ENCODE measurements at regions not wholly inside any gene's neighbourhood (a gene's known extent, or its start where the extent isn't known, plus 50 kb on each side); places are given as distances from the start of the nearest gene placed in this dataset.
"Not testable (repeated sequence)": the region's sequence is repeated elsewhere in the genome, so short reads cannot be mapped to it uniquely, and the experiment has no call there.

DNA sequence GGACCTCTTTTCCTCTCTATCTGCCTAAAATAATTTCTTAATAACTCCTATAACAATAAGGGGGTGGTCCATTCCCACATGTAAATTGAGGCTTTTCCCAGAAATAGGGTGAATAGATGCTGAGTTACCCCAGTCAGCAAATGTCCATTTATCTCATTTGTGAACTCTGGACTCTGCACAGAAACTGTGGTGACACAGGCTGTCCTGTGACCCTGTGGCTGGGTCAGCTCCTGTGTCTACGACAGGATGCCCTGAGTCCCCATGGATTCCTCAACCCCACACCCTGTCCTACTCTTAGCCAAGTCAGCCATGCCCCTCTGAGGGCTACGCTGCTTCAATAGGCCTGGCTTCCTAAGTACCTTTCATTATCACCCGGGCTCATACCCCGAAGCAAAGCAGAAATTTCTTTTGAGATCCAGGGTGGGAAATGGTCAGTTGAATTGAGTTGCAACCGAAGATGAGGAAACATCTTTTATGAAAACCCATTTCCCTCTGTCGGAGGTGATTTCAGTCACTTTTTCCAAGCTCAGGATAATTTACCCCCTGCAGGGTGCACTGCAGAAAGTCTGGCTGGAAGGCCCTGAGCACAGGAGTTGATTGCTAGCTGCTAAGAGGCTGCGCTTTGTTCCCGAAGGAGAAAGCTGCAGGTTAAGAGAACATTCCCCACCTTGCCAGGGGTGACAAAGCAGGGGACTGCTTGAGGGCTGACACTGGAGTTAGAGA lies 89.5 kb upstream of the PRSS12 start:
- TF ChIP-seq, protein P1, sequence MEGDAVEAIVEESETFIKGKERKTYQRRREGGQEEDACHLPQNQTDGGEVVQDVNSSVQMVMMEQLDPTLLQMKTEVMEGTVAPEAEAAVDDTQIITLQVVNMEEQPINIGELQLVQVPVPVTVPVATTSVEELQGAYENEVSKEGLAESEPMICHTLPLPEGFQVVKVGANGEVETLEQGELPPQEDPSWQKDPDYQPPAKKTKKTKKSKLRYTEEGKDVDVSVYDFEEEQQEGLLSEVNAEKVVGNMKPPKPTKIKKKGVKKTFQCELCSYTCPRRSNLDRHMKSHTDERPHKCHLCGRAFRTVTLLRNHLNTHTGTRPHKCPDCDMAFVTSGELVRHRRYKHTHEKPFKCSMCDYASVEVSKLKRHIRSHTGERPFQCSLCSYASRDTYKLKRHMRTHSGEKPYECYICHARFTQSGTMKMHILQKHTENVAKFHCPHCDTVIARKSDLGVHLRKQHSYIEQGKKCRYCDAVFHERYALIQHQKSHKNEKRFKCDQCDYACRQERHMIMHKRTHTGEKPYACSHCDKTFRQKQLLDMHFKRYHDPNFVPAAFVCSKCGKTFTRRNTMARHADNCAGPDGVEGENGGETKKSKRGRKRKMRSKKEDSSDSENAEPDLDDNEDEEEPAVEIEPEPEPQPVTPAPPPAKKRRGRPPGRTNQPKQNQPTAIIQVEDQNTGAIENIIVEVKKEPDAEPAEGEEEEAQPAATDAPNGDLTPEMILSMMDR (IDR thresholded peaks at IDR 0.05; ENCODE audit: poor library complexity, severe bottlenecking) = not testable (repeated sequence)
- TF ChIP-seq EZH2 (IDR thresholded peaks at IDR 0.05; ENCODE audit: borderline replicate concordance, insufficient read depth, low read length, poor library complexity, severe bottlenecking); RAD21 (conservative IDR thresholded peaks at IDR 0.05); POLR2AphosphoS5 (IDR thresholded peaks at IDR 0.05); SMC3 (conservative IDR thresholded peaks at IDR 0.05; ENCODE audit: poor library complexity): not testable (repeated sequence)

Data from neural cell (in vitro differentiated cells).